Astrocyte of the cerebellum (primary cell): ENCODE measurements at regions not wholly inside any gene's neighbourhood (a gene's known extent, or its start where the extent isn't known, plus 50 kb on each side); places are given as distances from the start of the nearest gene placed in this dataset.
"Not testable (repeated sequence)": the region's sequence is repeated elsewhere in the genome, so short reads cannot be mapped to it uniquely, and the experiment has no call there.

Experiments used
- DNase-seq: peaks from one replicate; pipeline ENCODE4 v3.0.0-alpha.2; 2011; ENCODE audit warnings: low read depth
- H3K4me3 ChIP-seq: 2 replicates; pipeline ENCODE4 v1.5.1; 2011; ENCODE audit warnings: mild to moderate bottlenecking, low read depth, low read length, moderate library complexity
- in situ Hi-C: cut with HindIII; loops from 2 replicates; pipeline ENCODE4 v1.10.0; 2017; ENCODE audit warnings: low sequenced_read_pairs
- TF ChIP-seq, protein P1 (sequence below): IDR thresholded peaks from 2 replicates; pipeline ENCODE4 v1.5.1; 2012; ENCODE audit warnings: low read length, low read depth, moderate library complexity, mild to moderate bottlenecking; ENCODE audit errors: missing control alignments

- TF ChIP-seq, protein P1, sequence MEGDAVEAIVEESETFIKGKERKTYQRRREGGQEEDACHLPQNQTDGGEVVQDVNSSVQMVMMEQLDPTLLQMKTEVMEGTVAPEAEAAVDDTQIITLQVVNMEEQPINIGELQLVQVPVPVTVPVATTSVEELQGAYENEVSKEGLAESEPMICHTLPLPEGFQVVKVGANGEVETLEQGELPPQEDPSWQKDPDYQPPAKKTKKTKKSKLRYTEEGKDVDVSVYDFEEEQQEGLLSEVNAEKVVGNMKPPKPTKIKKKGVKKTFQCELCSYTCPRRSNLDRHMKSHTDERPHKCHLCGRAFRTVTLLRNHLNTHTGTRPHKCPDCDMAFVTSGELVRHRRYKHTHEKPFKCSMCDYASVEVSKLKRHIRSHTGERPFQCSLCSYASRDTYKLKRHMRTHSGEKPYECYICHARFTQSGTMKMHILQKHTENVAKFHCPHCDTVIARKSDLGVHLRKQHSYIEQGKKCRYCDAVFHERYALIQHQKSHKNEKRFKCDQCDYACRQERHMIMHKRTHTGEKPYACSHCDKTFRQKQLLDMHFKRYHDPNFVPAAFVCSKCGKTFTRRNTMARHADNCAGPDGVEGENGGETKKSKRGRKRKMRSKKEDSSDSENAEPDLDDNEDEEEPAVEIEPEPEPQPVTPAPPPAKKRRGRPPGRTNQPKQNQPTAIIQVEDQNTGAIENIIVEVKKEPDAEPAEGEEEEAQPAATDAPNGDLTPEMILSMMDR, result no peak
- no peak for DNase-seq
- H3K4me3 ChIP-seq, result no peak overlapping the region
- in situ Hi-C loops, result loop anchor here (25.0 kb wide), 1 partner anchor 212 kb away; no protein-coding TSS in a partner anchor
These were observed 96.3 kb downstream of the TNFRSF13B start for GRCh38 chr17:16875662-16876061.

DNA sequence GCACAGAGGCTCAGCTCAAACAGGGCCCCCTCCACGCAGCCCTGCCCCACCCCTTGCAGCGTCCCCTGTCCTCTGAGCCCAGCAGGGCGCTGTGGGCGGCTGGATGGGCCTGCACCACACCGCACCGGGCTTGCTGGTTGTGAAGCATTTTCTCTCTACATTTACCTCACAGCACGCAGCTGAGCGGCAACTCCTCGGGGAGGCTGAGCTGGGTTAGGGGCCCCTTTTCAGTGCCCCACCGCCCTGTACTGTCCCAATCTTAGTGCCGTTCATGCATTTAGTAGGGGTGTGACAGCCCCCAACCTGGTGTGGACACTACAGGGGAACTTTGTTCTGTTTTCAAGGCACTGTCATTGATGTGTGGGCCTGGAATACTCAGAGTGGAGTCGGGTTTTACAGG lies 97.7 kb downstream of the TNFRSF13B start:
- DNase-seq, H3K4me3 ChIP-seq, in situ Hi-C loops: not testable (repeated sequence)

DNA sequence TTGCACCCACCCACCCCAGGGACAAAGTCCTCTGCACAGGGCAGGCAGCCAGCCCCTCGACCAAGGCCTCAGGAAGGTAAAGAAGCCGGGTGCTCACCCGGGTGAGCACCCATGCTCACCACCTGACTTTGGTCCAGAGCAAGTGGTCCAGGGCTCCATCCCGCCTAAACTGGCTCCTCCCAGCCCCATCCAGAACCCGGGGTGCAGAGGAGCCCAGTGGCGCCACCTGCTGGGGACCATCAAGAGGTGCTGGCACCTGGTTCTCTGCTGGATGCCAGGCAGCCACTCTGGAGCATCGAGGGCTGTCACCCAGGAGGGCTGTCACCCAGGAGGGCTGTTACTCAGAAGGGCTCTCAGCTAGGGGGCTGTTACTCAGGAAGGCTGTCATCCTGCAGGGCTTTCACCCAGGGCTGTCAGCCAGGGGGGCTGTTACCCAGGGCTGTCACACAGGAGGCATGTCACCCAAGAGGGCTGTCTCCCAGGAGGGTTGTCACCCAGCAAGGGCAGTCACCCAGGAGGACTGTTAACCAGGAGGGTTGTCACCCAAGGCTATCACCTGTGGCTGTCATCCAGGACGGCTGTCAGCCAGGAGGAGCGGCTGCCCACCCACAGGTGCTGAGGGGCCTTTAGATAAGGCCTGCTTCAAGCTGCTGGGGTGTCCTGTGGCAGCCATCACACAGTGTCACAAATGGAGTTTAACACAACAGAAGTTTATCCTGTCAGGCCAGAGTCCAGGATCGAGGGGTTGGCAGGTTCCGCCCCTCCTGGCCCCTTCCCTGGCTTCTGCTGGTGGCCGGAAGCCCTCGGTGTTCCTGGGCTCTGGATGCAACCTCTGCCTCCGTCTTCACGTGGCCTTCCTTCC lies 98.5 kb downstream of the TNFRSF13B start:
- DNase-seq, result no peak
- H3K4me3 ChIP-seq, result no peak overlapping the region
- in situ Hi-C loops, result no loop called here
- TF ChIP-seq, protein P1, result peak; percentile 58

- in situ Hi-C loops, result no loop called here
- H3K4me3 ChIP-seq, result no peak overlapping the region
- TF ChIP-seq, protein P1, result no peak
- no peak for DNase-seq
These were observed 99.4 kb downstream of the TNFRSF13B start for GRCh38 chr17:16872351-16873173.

DNA sequence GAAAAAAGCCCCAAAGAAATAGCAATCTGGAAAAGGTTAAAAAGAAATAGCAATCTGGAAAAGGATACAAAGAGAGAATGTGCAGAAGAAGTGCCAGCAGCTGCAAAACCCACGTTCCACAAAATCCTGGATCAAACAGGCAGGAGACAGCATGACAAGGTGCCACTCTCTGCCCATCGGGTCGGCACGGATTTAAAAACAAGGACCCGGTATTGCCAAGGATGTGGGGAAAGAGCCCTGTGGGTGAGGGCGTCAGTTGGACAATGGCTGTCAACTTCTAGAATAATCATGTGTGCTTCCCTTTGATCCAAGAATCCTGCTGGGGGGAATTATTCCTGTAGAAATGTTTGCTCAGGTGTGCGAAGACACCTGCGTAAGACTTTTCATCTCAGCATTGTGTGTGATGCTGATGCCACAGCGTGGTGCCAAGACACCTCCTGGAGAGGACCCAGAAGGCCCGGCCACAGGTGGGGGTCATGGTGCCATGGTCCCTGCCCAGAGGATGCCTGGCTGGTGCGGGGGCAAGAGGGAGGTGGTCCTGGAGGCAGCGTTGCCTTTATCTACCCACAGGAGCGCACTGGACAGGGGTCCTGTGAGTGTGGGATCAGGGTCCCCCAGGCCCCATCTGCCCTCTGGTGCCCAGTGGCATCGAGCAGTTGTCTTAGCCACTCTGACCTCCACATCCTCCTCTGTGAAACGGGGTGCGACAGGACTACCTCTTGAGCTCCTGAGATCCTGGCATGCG lies 100.3 kb downstream of the TNFRSF13B start:
- DNase-seq, in situ Hi-C loops: not testable (repeated sequence)

GRCh38 chr17:16870253-16871245 lies 101.4 kb downstream of the TNFRSF13B start:
- DNase-seq, result no peak
- in situ Hi-C loops, result no loop called here

More for the DNA sequence above, 100.3 kb downstream of the TNFRSF13B start:
- not testable (repeated sequence) for H3K4me3 ChIP-seq

DNA sequence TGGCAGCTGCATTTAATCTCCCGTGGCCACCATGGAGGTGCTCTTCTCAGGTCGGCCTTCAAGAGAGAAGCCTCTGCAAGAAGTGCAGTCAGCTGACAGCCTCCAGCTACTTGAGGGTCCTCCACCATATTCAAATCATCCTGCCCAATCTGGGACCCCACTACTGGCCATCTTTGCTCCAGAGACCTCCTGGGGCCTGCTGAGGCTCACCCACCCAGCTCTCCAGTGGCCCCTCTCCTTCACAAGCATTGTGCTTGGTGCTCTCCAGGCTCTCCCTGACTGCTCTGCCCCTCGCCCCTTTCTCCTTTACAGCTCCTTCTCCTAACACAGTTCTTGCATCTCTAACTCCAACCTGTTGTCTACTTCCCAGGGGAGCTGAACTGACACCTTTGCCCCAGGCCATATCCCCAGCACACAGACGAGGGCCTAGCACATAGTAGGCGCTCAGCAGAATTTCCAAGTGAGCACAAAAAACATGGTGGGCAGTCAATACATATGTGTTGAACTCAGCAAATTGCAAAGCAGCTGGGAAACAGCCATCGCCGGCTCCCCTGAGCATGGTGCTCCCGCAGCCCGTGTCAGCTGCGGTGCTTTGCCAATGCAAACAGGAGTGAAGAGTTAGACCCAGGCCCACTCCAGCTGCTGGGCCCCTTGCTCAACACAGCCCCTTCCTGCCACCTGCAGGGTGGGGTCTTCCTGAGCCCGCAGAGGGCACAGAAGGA lies 102.2 kb downstream of the TNFRSF13B start:
- in situ Hi-C loops, H3K4me3 ChIP-seq, DNase-seq: not testable (repeated sequence)

More at GRCh38 chr17:16870253-16871245, 101.4 kb downstream of the TNFRSF13B start:
- TF ChIP-seq, protein P1, result no peak
- no peak overlapping the region for H3K4me3 ChIP-seq

- in situ Hi-C loops, H3K4me3 ChIP-seq, DNase-seq: not testable (repeated sequence)
These were observed 103.3 kb downstream of the TNFRSF13B start for GRCh38 chr17:16868616-16869015.

- H3K4me3 ChIP-seq, in situ Hi-C loops, DNase-seq: not testable (repeated sequence)
These were observed 104.4 kb downstream of the TNFRSF13B start for GRCh38 chr17:16867545-16867944.

GRCh38 chr17:16866841-16867240 lies 105.1 kb downstream of the TNFRSF13B start:
- H3K4me3 ChIP-seq, in situ Hi-C loops, DNase-seq: not testable (repeated sequence)
